ENCODE measurements at regions not wholly inside any gene's neighbourhood (a gene's known extent, or its start where the extent isn't known, plus 50 kb on each side); places are given as distances from the start of the nearest gene placed in this dataset.

- Histone ChIP-seq H3K4me2 (ENCODE audit: low read length) (no peak overlapping the region), H3K27ac (ENCODE audit: low read depth, low read length) (no peak overlapping the region), H3K9me2 (ENCODE audit: insufficient read depth) (no peaks in the 10 kb centered on the region), H4K20me1 (ENCODE audit: insufficient read depth) (no peaks in the 10 kb centered on the region), H3K79me2 (ENCODE audit: insufficient read depth, low read length) (no peaks in the 10 kb centered on the region), H3K9ac (ENCODE audit: low read length) (no peak overlapping the region), H3K4me3 (replicated peaks in 1 of 2; ENCODE audit: low read depth in 1 of 2, low read length in 2 of 2) (no peak overlapping the region), H2AFZ (ENCODE audit: low read depth, low read length, poor library complexity, severe bottlenecking) (no peak overlapping the region), H3K4me1 (ENCODE audit: control insufficient read depth in 1 of 2, insufficient read depth in 2 of 2, low read length in 2 of 2) (no peaks in the 10 kb centered on the region), H3K9me3 (ENCODE audit: control insufficient read depth in 1 of 2, insufficient read depth in 1 of 2, low read depth in 1 of 2, low read length in 2 of 2) (peaks cover 11 to 24% of the 10 kb centered on the region in 2 experiments; a peak in 2 of 4 replicates), H3K36me3 (ENCODE audit: control insufficient read depth in 1 of 2, insufficient read depth in 2 of 2, low read length in 2 of 2) (no peaks in the 10 kb centered on the region), H3K27me3 (ENCODE audit: insufficient read depth, low read length) (no peaks in the 10 kb centered on the region)
- TF ChIP-seq RAD21 (IDR thresholded peaks at IDR 0.05; ENCODE audit: low read depth) (no peak), REST (IDR thresholded peaks at IDR 0.05; ENCODE audit: low read depth) (no peak), FOSL1 (IDR thresholded peaks at IDR 0.05; ENCODE audit: low read depth) (no peak), YY1 (IDR thresholded peaks at IDR 0.05; ENCODE audit: extremely low read depth, insufficient replicate concordance, low read depth, low read length) (no peak), POLR2A (IDR thresholded peaks at IDR 0.05; ENCODE audit: borderline replicate concordance, extremely low read depth, insufficient read depth, insufficient read length) (no peak), ATF3 (IDR thresholded peaks at IDR 0.05) (no peak), SP1 (IDR thresholded peaks at IDR 0.05; ENCODE audit: low read depth) (no peak), ZFX (IDR thresholded peaks at IDR 0.05) (no peak), EZH2phosphoT487 (IDR thresholded peaks at IDR 0.05; ENCODE audit: borderline replicate concordance) (no peak), SRF (IDR thresholded peaks at IDR 0.05; ENCODE audit: low read depth) (no peak), ZNF274 (IDR thresholded peaks at IDR 0.05; ENCODE audit: low read depth, low read length) (no peak), CEBPB (IDR thresholded peaks at IDR 0.05; ENCODE audit: low read depth) (no peak), ELF1 (IDR thresholded peaks at IDR 0.05; ENCODE audit: borderline replicate concordance, low read depth) (no peak), TCF7L2 (IDR thresholded peaks at IDR 0.05; ENCODE audit: borderline replicate concordance, extremely low read depth, insufficient read depth, insufficient read length) (no peak), POLR2AphosphoS5 (IDR thresholded peaks at IDR 0.05; ENCODE audit: low read depth, low read length) (no peak), EZH2 (IDR thresholded peaks at IDR 0.05) (no peak), ZBTB33 (IDR thresholded peaks at IDR 0.05; ENCODE audit: extremely low read depth, insufficient replicate concordance, low read length) (no peak), MAX (IDR thresholded peaks at IDR 0.05) (no peak), CTCF (IDR thresholded peaks at IDR 0.05 in 2 of 3, conservative IDR thresholded peaks at IDR 0.05 in 1 of 3; ENCODE audit: borderline replicate concordance in 1 of 3, insufficient read depth in 1 of 3, low read depth in 2 of 3, low read length in 2 of 3) (no peak)
- RAD21 ChIA-PET (ENCODE audit: low non-redundant PET in 1 of 2, low total read pairs in 2 of 2, uncharacterized antibody in 2 of 2, unreplicated experiment in 2 of 2): no interaction called here
- no peak for DNase-seq (ENCODE audit: low read depth, low spot score)
- no peak for ATAC-seq
- BruUV-seq (replicated peaks): no TSS peak
- POLR2A ChIA-PET: no interaction called here
- CTCF ChIA-PET: no interaction called here
- intact Hi-C loops (cut with micrococcal nuclease): no loop called here
Observed at GRCh38 chr18:44552706-44553105, 128.0 kb upstream of the SETBP1 start.

Data from HCT116 (cell line).